Neural cell (in vitro differentiated cells): ENCODE measurements at regions not wholly inside any gene's neighbourhood (a gene's known extent, or its start where the extent isn't known, plus 50 kb on each side); places are given as distances from the start of the nearest gene placed in this dataset.

ENCODE experiments used
- H2AFZ ChIP-seq: fragments of 200-600, 300-800 bp; sonication (generic), shearing (Covaris generic); 2 replicates; pipeline ENCODE4 v1.6.0; 2014; ENCODE audit warnings: low read depth, mild to moderate bottlenecking, antibody characterized with exemption, low read length, moderate library complexity
- H3F3A ChIP-seq: fragments of 200-600 bp; shearing (Covaris generic); 2 replicates; pipeline ENCODE4 v1.6.1; 2016; ENCODE audit warnings: mild to moderate bottlenecking, moderate library complexity, mixed read lengths, antibody characterized with exemption, low read length; ENCODE audit not compliant: insufficient read depth, poor library complexity, severe bottlenecking
- H3K27ac ChIP-seq: fragments of 200-600, 300-800 bp; sonication (generic), shearing (Covaris generic); 2 replicates; pipeline ENCODE4 v1.5.1; 2014; ENCODE audit warnings: mild to moderate bottlenecking, low read length, moderate library complexity
- H3K27me3 ChIP-seq: fragments of 300-800, 200-600 bp; sonication (generic), shearing (Covaris generic); 2 replicates; pipeline ENCODE4 v1.6.0; 2014; ENCODE audit warnings: mild to moderate bottlenecking, low read depth, low read length, moderate library complexity; ENCODE audit not compliant: insufficient read depth
- H3K36me3 ChIP-seq: fragments of 300-800, 200-600 bp; sonication (generic), shearing (Covaris generic); 2 replicates; pipeline ENCODE4 v1.5.1; 2014; ENCODE audit warnings: mild to moderate bottlenecking, antibody characterized with exemption, low read length, moderate library complexity; ENCODE audit not compliant: insufficient read depth
- H3K4me2 ChIP-seq: fragments of 300-800, 200-600 bp; sonication (generic), shearing (Covaris generic); 2 replicates; pipeline ENCODE4 v1.6.0; 2014; ENCODE audit warnings: mild to moderate bottlenecking, low read length
- H3K4me3 ChIP-seq: fragments of 300-800, 200-600 bp; sonication (generic), shearing (Covaris generic); 2 replicates; pipeline ENCODE4 v1.5.1; 2014; ENCODE audit warnings: mild to moderate bottlenecking, low read length, moderate library complexity
- H3K79me2 ChIP-seq: fragments of 200-600 bp; shearing (Covaris generic); replicated peaks from 2 replicates; pipeline ENCODE4 v1.6.0; 2014; ENCODE audit warnings: mild to moderate bottlenecking, low read length, moderate library complexity; ENCODE audit not compliant: insufficient read depth
- H3K9ac ChIP-seq: fragments of 300-800, 200-600 bp; sonication (generic), shearing (Covaris generic); 2 replicates; pipeline ENCODE4 v1.6.1; 2016; ENCODE audit warnings: mild to moderate bottlenecking, low read length, mixed read lengths
- H3K9me2 ChIP-seq: fragments of 200-600 bp; shearing (Covaris generic); 2 replicates; pipeline ENCODE4 v1.6.1; 2016; ENCODE audit warnings: mild to moderate bottlenecking, low read length, mixed read lengths; ENCODE audit not compliant: insufficient read depth
- H3K9me3 ChIP-seq: fragments of 200-600, 300-800 bp; sonication (generic), shearing (Covaris generic); 2 replicates; pipeline ENCODE4 v1.6.1; 2016; ENCODE audit warnings: mild to moderate bottlenecking, mixed run types, low read length, moderate library complexity, mixed read lengths
- H4K20me1 ChIP-seq: fragments of 200-600 bp; shearing (Covaris generic); 2 replicates; pipeline ENCODE4 v1.6.1; 2016; ENCODE audit warnings: mild to moderate bottlenecking, mixed run types; ENCODE audit not compliant: insufficient read depth
- CTCF ChIP-seq: fragments of 450-650 bp; IDR thresholded peaks from 2 replicates; pipeline ENCODE4 v1.5.1; 2014; ENCODE audit warnings: antibody characterized with exemption, mild to moderate bottlenecking, moderate library complexity; ENCODE audit not compliant: poor library complexity, severe bottlenecking
- EP300 ChIP-seq: fragments of 450-650 bp; conservative IDR thresholded peaks from 2 replicates; pipeline ENCODE4 v1.6.1; 2014; ENCODE audit warnings: antibody characterized with exemption, mild to moderate bottlenecking, moderate library complexity; ENCODE audit not compliant: poor library complexity, severe bottlenecking
- EZH2 ChIP-seq: fragments of 200-600, 300-800 bp; shearing (Covaris generic), sonication (generic); IDR thresholded peaks from 2 replicates; pipeline ENCODE4 v1.6.1; 2014; ENCODE audit warnings: antibody characterized with exemption, low read length, borderline replicate concordance, mild to moderate bottlenecking; ENCODE audit not compliant: insufficient read depth, poor library complexity, severe bottlenecking
- MXI1 ChIP-seq: fragments of 450-650 bp; conservative IDR thresholded peaks from 2 replicates; pipeline ENCODE4 v1.6.1; 2014; ENCODE audit warnings: antibody characterized with exemption, mild to moderate bottlenecking; ENCODE audit not compliant: poor library complexity, severe bottlenecking
- POLR2AphosphoS5 ChIP-seq: IDR thresholded peaks from 2 replicates; pipeline ENCODE4 v1.6.1; 2012
- RAD21 ChIP-seq: fragments of 450-650 bp; conservative IDR thresholded peaks from 2 replicates; pipeline ENCODE4 v1.6.1; 2014; ENCODE audit warnings: antibody characterized with exemption, mild to moderate bottlenecking, moderate library complexity
- REST ChIP-seq: IDR thresholded peaks from 2 replicates; pipeline ENCODE4 v1.6.1; 2012; ENCODE audit warnings: borderline replicate concordance
- SMC3 ChIP-seq: fragments of 450-650 bp; conservative IDR thresholded peaks from 2 replicates; pipeline ENCODE4 v1.6.1; 2014; ENCODE audit warnings: antibody characterized with exemption, mild to moderate bottlenecking, moderate library complexity; ENCODE audit not compliant: poor library complexity
- TAF1 ChIP-seq: IDR thresholded peaks from 2 replicates; pipeline ENCODE4 v1.6.1; 2012; ENCODE audit warnings: low read depth

DNA sequence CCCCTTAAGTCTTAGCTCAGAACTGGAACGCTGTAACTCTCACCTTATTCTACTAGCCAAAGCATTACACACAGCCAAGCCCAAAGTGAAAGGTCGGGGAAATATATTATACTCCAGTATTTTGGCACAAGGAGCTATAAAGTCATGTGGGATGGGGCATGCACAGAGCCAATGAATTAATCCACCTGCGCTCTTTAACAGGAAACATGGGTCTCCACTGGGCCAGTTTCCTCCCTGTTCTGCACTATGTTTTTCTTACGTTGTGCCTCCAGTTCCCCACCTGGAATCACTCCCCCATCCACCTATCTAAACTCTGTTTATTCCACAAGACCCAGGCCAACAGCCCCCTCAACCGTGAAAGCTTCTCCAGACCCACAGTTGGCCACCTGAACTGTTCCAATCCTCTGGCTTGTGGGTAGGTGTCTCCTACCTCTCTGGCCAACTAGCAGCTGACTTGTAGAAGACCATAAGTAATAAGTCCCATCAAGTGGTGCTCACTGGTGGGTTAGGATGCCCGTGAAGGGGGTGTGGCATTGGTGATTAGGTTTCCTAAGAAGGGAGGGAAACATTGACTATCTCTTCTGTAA, 286.9 kb downstream of the NPIPA8 start:
- no peaks in the 10 kb centered on the region for H3K27me3 ChIP-seq
- TF ChIP-seq MXI1 = no peak
- no peak for TF ChIP-seq EP300
- no peak for TF ChIP-seq REST
- TF ChIP-seq EZH2 = no peak
- no peak for TF ChIP-seq POLR2AphosphoS5
- TF ChIP-seq SMC3 = no peak
- no peak for TF ChIP-seq RAD21
- H2AFZ ChIP-seq = no peak overlapping the region
- no peak overlapping the region for H3K9ac ChIP-seq
- no peak overlapping the region for H3K4me2 ChIP-seq
- H3K9me3 ChIP-seq = no peaks in the 10 kb centered on the region
- H3K36me3 ChIP-seq = no peaks in the 10 kb centered on the region
- no peaks in the 10 kb centered on the region for H3K9me2 ChIP-seq
- H3F3A ChIP-seq = no peaks in the 10 kb centered on the region
- no peaks in the 10 kb centered on the region for H3K79me2 ChIP-seq
- no peak overlapping the region for H3K27ac ChIP-seq
- no peak overlapping the region for H3K4me3 ChIP-seq
- H4K20me1 ChIP-seq = no peaks in the 10 kb centered on the region

DNA sequence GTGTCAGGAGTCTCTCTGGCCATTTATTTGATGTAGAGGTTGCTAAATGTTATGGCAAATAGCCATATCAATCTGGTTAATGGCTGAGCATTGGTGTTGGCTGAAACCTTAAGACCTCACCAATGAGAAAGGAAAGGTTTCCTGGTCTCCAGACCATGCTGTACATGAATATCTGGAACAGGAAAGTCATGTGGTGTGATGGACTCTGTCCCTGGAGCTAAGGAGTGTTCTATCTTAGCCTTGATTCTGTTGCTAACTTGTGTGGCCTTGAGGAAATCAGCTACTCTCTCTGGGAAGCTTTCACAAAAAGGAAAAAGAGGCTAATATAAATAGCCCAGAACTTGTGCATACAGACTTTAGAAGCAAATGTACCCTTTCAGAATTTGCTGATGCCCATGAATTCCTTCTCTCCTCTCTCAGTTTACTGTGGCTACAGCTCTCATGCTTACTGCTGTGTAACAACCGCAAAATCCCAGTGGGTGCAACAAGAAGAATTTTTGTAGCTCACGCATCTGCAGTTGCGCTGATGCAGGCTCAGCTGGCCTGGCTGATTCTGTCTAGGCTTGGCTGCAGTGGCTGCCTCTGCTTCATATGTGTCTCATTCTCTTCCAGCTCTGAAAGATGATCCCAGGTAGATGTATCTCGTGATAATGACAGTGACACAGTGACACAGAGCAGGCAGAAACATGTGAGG, 287.5 kb downstream of the NPIPA8 start:
- Histone ChIP-seq H3K27ac (no peak overlapping the region), H3F3A (no peaks in the 10 kb centered on the region), H3K9ac (no peak overlapping the region), H2AFZ (no peak overlapping the region), H3K36me3 (no peaks in the 10 kb centered on the region), H3K4me3 (no peak overlapping the region), H3K79me2 (no peaks in the 10 kb centered on the region), H4K20me1 (no peaks in the 10 kb centered on the region), H3K9me3 (no peaks in the 10 kb centered on the region), H3K27me3 (no peaks in the 10 kb centered on the region), H3K4me2 (no peak overlapping the region), H3K9me2 (no peaks in the 10 kb centered on the region)
- TF ChIP-seq CTCF (no peak), POLR2AphosphoS5 (no peak), TAF1 (no peak), RAD21 (no peak), EP300 (no peak), SMC3 (no peak), MXI1 (no peak), REST (no peak), EZH2 (no peak)
